Nephron (organoid): ENCODE measurements at regions not wholly inside any gene's neighbourhood (a gene's known extent, or its start where the extent isn't known, plus 50 kb on each side); places are given as distances from the start of the nearest gene placed in this dataset.

Source experiments
- H3K27ac Mint-ChIP-seq, 3 experiments: 2 replicates each; pipeline ENCODE4 v1.8.0; 2020; ENCODE audit warnings: mixed read lengths in 3 of 3, mild to moderate bottlenecking in 2 of 3, moderate library complexity in 1 of 3
- H3K27me3 Mint-ChIP-seq: 2 replicates; pipeline ENCODE4 v1.8.0; 2021; ENCODE audit warnings: low read depth, mild to moderate bottlenecking, moderate library complexity, mixed read lengths
- H3K36me3 Mint-ChIP-seq: 2 replicates; pipeline ENCODE4 v1.8.0; 2020; ENCODE audit warnings: low read depth, mixed read lengths
- H3K4me1 Mint-ChIP-seq: 2 replicates; pipeline ENCODE4 v1.8.0; 2020; ENCODE audit warnings: mixed read lengths
- H3K4me3 Mint-ChIP-seq, 3 experiments: 2 replicates each; pipeline ENCODE4 v1.8.0; 2020; ENCODE audit warnings: mild to moderate bottlenecking in 3 of 3, mixed read lengths in 3 of 3, moderate library complexity in 2 of 3
- H3K9me3 Mint-ChIP-seq: 2 replicates; pipeline ENCODE4 v1.8.0; 2020; ENCODE audit warnings: mixed read lengths
- TF ChIP-seq, protein P1 (sequence below), 3 experiments: fragments of 200-600 bp; sonication (generic); IDR thresholded peaks; one replicate each; pipeline ENCODE4 v1.5.0; 2021; ENCODE audit warnings: antibody characterized with exemption in 3 of 3; ENCODE audit not compliant: unreplicated experiment in 3 of 3

DNA sequence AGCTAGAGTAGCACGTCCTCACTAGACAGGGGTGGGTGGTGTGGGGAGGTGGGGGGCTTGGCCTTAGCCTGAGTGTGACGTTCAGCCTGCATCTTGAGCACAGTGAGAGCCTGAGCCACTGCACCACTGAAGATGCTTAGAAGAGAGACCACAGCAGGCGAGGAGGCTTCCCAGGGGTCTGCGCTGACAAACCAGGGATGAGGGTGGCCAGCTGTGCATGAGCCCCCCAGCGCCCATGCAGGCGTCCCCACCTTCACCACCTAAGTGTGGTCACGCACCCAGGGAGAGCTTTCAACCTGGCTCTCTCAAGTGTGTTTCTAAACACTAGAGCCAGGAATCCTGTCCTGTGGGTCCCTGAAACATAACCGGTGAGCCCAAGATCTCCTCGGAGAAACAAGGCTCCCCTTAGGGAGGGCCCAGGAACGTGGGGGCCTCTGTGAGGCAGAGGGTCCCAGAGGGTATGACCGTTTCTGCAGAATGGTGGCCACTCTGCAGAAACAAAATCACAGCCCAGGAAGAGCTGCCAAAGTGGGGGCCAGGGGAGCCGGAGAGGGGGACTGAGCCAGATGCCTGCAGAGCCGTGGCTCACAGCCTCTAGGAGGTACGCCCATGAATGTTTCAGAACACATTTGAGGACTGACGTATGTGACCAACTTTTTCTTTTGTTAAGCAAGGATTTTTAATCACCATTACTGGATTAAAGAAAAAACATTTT lies 85.2 kb upstream of the INSIG1 start:
- Mint-ChIP-seq H3K27ac (no peak overlapping the region), H3K27me3 (peaks cover 36% of the 10 kb centered on the region), H3K36me3 (no peaks in the 10 kb centered on the region), H3K4me3 (peak overlapping the region in 1 of 3 experiments; percentile 19), H3K9me3 (no peaks in the 10 kb centered on the region), H3K4me1 (peaks cover 36% of the 10 kb centered on the region)
- TF ChIP-seq, protein P1, sequence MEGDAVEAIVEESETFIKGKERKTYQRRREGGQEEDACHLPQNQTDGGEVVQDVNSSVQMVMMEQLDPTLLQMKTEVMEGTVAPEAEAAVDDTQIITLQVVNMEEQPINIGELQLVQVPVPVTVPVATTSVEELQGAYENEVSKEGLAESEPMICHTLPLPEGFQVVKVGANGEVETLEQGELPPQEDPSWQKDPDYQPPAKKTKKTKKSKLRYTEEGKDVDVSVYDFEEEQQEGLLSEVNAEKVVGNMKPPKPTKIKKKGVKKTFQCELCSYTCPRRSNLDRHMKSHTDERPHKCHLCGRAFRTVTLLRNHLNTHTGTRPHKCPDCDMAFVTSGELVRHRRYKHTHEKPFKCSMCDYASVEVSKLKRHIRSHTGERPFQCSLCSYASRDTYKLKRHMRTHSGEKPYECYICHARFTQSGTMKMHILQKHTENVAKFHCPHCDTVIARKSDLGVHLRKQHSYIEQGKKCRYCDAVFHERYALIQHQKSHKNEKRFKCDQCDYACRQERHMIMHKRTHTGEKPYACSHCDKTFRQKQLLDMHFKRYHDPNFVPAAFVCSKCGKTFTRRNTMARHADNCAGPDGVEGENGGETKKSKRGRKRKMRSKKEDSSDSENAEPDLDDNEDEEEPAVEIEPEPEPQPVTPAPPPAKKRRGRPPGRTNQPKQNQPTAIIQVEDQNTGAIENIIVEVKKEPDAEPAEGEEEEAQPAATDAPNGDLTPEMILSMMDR (IDR thresholded peaks at IDR 0.05; ENCODE audit: unreplicated experiment in 3 of 3), result no peak

DNA sequence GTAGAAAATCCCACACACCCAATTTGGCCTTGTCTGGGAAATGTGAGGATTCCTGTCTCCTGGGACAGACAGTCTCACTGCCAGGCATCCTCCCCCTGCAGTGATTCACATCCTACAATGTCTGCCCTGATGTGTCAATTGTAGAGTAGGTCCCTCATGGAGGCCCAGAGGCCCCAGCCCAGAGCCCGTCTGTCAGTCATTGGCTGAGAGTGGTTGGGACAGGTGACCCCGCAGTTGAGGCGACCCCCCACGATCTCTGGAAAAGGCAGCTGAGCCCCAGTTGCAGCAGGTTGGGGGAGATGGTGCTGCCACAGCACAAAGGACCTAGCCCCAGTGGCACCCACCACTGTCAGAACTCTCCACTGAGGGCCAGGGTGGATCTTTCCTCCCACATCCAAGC lies 84.3 kb upstream of the INSIG1 start:
- Mint-ChIP-seq H3K4me3 (peak overlapping the region; percentile 61 to 74 (median 71)), H3K36me3 (no peaks in the 10 kb centered on the region), H3K27ac (peak overlapping the region; percentile 57 to 82 (median 63)), H3K9me3 (no peaks in the 10 kb centered on the region), H3K27me3 (peaks cover 36% of the 10 kb centered on the region), H3K4me1 (peaks cover 36% of the 10 kb centered on the region)
- TF ChIP-seq, protein P1 (IDR thresholded peaks at IDR 0.05; ENCODE audit: unreplicated experiment in 3 of 3), result no peak

DNA sequence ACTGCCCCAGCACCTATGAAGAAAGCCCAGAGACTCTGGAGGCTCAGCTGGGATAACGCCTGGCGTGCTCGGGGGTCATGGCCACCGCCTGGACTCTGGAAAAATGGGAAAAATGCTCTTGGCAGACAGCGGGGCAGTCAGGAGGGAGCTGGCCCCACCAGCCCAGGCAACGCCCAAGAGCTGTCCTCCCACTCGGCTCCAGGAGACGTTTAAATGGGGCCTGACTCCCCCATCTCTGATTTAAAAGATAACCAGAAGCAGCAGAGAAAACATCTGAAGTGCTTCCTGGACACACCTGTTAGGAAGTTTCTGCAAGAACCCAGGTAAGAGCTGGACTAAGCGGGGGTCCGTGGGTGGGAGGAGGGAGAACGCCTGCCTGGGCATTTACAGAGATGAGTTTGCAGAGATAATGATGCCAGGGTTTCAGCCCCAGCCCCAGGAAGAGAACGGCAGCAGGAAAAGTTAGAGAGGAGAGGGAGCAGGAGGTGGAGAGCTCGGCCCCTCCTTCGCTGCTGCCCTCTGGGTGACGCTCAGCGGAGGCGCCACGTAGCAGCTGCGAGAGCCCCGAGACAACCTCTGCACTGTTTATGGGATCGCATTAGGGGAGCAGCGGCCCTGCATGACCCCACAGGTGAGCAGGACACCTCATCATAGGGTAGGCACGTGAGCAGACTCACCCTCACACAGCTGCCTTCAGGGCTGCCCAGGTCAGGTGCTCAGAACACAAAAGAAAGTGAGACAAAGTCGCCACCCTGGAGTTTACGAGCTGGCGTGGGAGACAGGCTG lies 83.5 kb upstream of the INSIG1 start:
- H3K4me1 Mint-ChIP-seq, result peaks cover 38% of the 10 kb centered on the region
- H3K4me3 Mint-ChIP-seq, result peak overlapping the region; percentile 61 to 74 (median 71)
- H3K27ac Mint-ChIP-seq, result peak overlapping the region; percentile 57 to 82 (median 63)
- peaks cover 37% of the 10 kb centered on the region for H3K27me3 Mint-ChIP-seq
- no peaks in the 10 kb centered on the region for H3K9me3 Mint-ChIP-seq
- H3K36me3 Mint-ChIP-seq, result no peaks in the 10 kb centered on the region
- TF ChIP-seq, protein P1 (IDR thresholded peaks at IDR 0.05; ENCODE audit: unreplicated experiment in 3 of 3), result no peak

DNA sequence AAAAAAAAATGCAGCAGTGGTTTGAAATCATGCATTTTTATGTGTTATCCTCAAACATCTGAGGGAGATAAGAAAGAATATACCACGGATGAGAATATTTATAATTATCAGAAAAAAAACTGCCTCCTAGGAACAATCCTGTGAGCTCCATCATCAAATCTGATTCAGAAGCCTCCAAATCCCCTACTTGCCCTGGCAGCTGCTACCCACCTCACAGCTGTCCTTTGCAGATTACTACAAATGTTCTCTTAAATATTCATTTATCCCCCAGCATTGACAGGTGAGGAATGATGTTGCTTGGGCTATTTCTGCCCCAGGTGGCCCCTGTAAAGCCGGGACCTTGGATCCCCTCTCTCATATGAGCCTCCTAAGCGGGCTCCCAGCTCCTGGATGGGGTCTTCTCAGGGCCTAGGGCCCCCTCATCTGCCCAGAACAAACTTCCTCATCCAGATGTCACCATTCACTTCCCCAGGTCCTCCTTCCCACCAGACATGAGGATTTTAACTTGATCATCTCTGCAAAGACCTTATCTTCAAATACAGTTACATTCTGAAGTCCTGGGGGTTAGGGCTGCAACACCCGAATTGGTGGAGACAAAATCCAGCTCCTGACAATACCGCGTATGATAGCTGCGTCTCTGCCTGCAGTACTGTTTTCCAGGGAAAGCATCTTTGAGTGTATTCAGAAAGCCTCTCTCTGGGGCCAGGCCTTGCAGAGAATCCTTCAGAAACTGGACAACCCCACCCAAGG lies 81.9 kb upstream of the INSIG1 start:
- peak overlapping the region; percentile 45 to 71 (median 59) for H3K27ac Mint-ChIP-seq
- peaks cover 40% of the 10 kb centered on the region for H3K27me3 Mint-ChIP-seq
- TF ChIP-seq, protein P1 (IDR thresholded peaks at IDR 0.05; ENCODE audit: unreplicated experiment in 3 of 3), result no peak
- peak overlapping the region in 2 of 3 experiments; percentile 31 to 54 for H3K4me3 Mint-ChIP-seq
- no peaks in the 10 kb centered on the region for H3K36me3 Mint-ChIP-seq
- H3K4me1 Mint-ChIP-seq, result peaks cover 42% of the 10 kb centered on the region
- no peaks in the 10 kb centered on the region for H3K9me3 Mint-ChIP-seq

DNA sequence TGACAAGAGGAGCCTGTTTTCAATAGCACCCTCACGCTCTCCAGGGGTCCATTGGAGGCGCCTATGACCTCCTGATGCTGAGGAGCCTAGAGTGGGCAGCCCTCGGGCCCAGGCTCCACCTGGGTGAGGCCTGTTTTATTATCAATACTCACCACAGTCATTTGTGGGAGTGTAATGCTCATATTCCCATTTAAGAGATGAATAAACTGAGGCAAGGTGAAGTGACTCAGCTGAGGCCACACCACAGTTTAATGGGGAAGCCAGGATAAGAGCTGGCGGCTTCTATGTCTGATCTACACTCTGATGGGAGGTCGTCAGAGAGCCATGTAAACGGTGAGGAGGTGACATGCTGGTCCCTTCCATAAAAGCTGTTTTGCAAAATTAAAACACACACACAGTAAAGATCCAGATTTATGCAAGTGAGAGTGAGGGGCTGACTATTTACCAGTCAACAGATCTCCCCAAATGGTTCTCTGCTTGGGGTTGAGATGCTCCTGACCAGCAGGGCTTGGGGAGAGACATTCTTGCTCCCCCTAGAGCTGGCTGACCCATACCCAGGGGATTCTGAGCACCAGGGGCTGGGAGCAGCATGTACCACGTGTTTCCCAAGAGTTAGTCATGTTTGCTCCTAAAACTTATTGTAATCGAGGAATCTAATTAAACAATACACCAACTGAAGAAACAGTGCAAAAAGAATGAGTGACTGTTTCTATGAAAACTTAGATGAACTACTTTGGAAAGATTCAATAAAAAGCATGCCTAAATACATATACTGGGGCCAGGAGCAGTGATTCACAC lies 81.0 kb upstream of the INSIG1 start:
- Mint-ChIP-seq H3K27ac (no peak overlapping the region), H3K4me3 (no peak overlapping the region), H3K4me1 (peaks cover 40% of the 10 kb centered on the region), H3K27me3 (peaks cover 39% of the 10 kb centered on the region), H3K9me3 (no peaks in the 10 kb centered on the region), H3K36me3 (no peaks in the 10 kb centered on the region)
- TF ChIP-seq, protein P1 (IDR thresholded peaks at IDR 0.05; ENCODE audit: unreplicated experiment in 3 of 3), result no peak
